HuH-7.5 (cell line): ENCODE measurements at regions not wholly inside any gene's neighbourhood (a gene's known extent, or its start where the extent isn't known, plus 50 kb on each side); places are given as distances from the start of the nearest gene placed in this dataset.

Experiments used
- DNase-seq: peaks from one replicate; pipeline ENCODE4 v3.0.0; 2011; ENCODE audit warnings: low spot score

GRCh38 chr7:1286946-1287645, 54.4 kb downstream of the UNCX start:
- DNase-seq = no peak

DNA sequence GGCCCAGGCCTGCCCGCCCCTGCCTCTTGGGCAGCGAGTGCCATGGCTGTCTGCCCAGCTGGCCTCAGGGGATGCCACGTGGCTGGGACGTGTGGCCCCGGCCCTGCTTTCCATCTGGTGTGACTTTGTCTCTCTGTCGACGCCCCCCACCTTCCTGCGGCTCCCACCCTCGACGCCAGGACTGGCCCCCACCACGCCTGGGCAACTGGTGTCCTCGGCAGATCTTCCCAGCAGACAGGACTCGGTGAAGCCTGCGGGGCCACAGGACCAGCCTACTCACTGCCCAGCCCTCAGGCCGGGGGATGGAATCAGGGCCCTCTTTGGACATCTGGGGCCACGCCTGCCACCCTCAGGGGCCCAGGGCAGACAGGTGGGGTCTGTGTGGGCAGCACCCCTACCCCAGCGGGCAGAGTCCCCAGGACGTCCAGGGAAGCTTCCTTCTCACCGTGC, 55.1 kb downstream of the UNCX start:
- no peak for DNase-seq

GRCh38 chr7:1288390-1288995, 55.8 kb downstream of the UNCX start:
- DNase-seq = no peak

DNA sequence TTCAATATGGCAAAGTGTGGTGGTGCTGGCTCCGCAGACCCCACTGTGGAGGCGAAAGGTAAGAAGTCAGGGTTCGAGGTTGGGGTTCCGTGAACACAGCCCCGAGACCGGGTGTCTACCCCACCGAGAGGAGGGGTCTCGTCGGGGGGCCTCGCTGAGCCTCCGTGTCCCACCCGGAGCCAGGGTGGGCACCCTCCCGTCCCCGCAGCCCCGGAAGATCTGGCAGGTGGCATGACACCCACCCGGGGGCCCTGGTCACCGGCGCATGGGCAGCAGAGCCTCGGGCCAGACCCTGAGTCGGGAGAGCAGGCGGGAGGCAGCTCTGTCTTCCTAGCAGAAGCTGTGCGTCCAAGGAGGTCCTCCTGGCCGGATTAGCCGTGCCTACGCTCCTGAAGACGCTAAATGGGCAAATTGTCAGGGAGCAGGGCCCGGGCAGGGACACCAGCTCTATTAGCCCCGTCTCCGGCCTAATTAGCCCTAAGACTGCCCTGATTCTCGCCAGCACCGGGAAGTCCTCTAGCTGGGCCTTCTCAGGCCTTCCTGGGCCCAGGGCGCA, 56.4 kb downstream of the UNCX start:
- DNase-seq = no peak

DNA sequence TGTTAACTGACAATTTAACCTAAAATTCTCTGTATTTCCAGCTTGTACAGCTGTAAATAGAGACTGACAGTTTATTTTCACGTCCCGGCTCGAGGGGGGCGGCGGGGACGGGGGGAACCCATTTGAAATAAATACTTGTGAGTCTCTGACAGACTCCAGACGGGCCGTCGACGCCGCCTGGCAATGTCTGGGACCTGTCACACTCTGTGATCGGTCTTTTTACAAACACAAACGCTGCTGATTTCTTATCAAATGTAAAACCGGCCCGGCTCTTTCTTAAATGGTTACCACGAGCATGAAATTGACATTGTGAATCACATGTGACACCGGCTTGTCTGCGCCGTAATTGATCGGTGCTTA, 57.0 kb downstream of the UNCX start:
- no peak for DNase-seq

DNA sequence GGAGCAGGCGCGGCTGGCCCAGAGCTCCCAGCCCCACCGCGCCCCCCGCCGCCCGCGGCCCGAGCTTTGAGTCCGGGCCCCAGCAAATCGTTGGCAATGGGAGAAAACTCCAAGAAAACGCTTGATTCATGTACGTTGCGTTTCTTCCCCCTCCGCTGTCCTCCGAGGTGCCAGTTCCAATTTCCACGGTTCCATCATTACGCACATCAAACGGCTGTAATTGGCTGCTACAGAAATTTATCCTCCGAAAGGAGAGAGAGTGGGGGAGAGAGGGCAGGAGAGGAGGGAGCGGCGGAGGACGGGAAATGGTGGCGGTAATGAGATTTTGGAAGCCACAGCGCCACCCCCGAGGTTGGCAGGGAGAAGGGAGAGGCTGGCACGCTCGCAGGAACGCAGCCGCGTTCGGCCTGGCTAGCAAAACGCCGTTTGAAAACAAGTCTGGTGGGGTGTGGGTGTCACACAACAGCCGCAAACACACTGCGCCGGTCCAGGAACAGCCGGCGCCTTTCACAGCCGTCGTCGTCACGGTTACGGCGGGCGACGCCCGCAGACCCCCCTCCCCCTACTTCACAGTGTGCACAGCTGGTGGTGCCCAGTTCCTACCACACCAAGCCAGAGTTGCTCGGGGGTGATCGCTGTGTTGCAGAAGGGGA, 57.5 kb downstream of the UNCX start:
- DNase-seq = peak; percentile 45

DNA sequence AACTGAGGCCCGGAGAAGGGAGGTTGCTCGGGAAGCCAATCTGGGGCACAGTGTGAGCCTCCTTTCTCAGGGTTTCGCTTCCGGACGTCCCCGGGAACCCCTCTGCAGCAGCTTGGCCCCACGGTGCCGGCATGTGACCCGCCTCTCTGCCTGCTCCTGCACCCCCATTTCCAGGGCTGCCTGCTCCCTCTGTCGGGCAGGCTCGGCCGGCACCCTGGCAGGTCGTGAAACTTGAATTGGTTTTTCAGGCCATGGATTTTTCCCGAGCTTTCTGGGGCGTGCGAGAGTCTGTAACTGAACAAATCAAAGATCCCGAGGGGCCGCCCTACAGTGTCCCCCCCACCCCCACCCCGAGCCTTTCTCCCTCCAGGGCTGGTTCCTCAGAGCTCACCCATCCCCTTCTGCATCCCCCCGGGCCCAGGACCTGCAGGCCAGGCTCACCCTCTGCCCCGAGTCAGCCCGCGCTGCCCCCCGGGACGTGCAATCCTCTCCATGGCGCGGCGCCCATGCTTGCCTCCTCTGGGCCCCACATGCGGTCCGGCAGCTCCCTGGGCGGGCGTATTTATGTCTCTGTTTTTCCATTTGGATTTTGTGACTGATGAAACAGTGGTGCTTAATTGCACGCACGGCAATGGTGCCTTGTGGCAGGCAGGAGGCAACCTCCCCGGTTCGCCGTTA, 58.1 kb downstream of the UNCX start:
- no peak for DNase-seq

- no peak for DNase-seq
These were observed 58.7 kb downstream of the UNCX start for GRCh38 chr7:1291357-1291689.

- no peak for DNase-seq
These were observed 59.4 kb downstream of the UNCX start for GRCh38 chr7:1291845-1292765.

DNA sequence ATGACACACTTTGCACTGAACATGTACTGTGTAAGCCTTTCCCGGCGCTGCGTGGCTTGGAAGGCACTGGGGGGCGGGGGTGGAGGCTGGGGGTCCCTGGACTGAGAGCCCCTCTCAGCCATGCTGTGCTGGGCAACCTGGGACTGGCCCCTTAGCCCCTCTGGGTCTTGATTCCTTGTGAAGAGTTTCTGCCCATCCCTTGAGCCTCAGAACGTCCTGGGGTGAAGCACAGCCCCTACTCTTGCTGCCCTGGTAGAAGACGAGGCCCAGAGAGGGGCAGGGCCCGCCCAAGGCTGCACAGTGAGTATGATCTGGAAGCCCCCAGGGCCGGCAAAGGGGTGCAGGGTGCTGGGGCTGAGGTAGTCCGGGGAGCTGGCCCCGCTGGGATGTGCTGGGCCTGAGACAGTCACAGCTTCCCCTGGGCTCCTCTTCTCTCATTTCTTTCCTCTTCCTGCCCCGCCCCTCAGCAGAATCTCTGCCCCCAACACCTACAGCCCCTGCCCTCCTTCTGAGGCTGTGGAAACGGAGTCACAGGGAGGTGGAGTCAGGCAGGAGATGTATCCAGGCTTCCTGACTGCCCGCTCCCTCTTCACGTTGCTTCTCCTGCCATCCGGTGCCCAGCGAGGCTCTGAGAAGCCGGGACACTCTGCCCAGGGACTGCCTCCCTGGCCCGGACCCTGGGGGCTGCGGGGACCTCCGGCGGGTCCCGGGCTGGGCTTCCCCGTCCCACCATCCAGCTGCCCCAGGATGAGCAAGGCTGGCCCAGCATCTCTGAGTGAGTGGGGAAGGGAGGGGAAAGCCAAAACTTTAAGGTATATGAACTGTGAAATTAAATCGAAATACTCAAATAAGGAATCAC, 60.5 kb downstream of the UNCX start:
- no peak for DNase-seq

DNA sequence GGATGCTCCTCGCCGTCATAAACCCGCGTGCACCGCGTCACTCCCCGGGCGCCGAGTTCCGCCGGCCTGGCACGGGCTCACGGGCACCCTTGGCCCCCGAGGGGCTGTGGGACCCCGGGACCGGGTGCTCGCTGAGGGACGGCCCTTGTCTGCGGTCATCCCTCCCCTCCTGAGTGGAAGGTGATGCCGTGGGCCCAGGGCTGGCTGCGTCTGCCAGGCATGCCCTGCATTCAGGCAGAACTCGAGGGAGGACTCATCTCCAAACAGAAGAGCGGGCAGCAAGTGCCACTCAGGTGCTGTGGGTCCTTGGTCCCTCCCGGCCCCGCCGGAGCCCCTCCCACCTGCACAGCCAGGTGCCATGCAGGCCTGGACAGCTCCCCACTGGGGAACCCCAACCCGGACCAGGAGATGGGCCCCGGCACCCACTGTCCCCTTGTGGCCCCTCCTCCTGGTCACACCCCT, 61.3 kb downstream of the UNCX start:
- DNase-seq = no peak

GRCh38 chr7:1295776-1296355, 63.2 kb downstream of the UNCX start:
- no peak for DNase-seq

DNA sequence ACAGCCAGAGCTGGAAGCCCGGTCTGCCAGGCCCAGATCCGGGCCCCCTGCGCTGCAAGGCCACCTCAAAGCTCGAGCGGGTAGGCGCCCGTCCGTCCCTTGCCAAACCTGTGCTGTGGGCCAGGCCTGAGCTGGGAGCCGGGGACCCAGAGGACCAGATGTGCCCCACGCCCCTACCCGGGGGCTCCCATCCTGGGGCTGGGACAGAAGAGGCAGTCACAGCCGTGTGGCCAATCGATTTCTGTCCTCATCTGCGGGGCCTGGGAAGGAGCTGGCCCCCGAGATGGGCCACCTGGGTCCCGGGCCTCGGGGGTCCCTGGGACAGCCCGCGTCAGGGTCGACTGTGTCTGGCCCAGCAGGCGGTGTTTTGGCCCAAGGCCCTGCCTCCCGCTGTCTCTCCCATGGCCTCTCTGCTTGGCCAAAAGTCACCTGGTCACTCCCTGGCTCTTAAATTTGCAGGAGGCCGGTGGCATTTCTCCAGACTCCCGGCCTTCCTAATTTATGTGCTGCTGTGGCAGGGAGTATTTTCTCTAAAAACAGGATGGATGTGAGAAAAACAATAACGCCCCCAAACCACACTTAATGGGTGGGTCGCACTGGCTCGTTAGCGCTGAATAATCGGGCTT, 63.8 kb downstream of the UNCX start:
- DNase-seq = no peak

DNA sequence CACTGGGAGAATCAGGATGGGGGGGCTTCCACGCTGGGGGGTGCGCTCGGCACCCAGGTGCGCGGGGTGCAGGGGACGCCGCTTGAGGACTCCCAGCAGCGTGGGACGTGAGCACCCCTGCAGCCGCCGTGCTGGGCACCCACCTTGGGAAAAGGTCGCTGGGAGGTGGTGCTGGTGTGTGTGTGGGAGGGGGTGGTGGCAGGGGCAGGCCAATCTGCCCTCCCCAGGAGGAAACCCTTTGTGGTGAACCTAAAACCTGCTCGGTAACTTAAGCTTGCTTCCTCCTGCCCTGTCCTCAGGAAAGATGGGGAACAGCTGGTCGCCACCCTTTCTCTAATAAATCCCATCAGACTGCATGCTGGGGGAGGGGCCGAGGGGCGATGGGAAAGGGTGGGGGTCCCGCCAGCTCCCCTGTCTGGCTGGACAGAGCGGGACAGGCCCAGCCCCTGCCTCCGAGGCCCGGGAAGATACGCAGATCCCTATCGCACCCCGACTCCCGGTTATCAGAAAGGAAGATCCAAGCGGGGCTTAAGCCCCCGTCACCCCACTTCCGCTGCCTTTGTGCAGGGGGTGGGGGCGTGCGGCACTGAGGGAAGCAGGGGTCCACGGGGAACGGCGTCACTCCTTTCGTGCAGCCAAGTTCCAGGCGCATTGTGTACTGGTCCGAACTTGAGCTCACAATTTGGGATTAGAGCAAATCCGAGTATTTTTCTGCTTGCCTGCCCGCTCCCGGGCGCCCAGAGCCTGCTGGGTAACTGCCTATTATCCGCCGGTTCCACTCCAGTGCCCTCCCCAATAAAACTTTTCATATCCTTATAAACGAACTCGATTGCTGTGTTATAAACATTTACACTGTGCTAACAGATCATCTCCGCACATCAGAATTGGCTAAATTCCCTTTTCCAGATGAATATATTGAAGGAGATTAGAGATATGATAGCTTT, 64.6 kb downstream of the UNCX start:
- DNase-seq = no peak

- DNase-seq = no peak
These were observed 65.6 kb downstream of the UNCX start for GRCh38 chr7:1298051-1298930.

- DNase-seq = no peak
These were observed 66.5 kb downstream of the UNCX start for GRCh38 chr7:1298931-1299885.
